NCI-H2107 treated with DMSO at 0.1 percent for 48 hours (cell line): ENCODE measurements at regions not wholly inside any gene's neighbourhood (a gene's known extent, or its start where the extent isn't known, plus 50 kb on each side); places are given as distances from the start of the nearest gene placed in this dataset.

ENCODE experiments used
- DNase-seq: peaks from one replicate; lab custom pipeline; 2025; ENCODE audit not compliant: unreplicated experiment; lab: John Stamatoyannopoulos, UW

DNA sequence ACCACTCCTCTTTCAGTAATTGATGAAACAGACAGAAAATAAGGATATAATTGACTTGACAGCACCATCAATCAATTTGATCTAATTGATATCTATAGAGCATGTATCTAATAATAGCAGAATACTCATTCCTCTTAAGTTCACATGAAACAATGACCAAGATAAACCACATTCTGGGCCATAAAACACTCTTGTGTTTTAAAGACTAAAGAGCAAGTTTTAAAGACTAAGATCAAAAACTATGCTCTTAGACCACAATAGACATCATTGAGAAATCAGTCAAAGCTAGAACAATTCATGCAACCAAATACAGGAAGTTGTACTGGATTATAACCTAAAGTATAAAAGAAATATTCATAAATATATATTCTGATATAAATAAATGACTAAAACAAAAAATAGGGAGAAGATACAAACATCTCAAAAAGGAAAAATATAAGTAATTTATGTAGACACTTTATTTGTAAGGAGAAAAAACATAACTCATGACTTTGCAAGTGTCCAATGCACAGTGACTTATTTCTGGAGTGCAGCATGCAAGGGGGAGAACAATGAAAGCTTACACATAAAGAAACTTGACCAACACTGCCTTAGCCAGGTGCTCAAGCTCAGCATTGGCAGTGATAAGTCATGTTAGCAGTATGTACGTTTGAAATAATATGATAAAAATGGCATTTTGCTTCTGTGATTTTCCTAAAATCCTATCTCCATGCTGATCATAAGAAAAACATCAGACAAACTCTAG, 312.7 kb upstream of the IGFBP3 start:
- no peak for DNase-seq

DNA sequence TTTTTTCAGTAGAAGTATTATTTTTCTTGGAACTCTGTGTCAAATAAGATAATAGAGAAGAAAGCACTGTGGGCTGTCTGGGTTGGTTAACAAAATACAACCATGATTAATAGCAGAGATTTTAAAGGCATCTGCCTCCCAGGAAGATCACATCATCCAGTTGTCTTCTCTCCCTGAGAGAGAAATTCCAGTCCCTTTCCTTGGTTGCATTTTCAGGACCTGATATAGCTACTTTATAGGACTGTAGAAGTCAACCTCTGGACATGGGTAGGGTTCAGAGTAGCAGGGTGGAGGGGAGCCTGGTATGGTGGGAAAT, 309.9 kb upstream of the IGFBP3 start:
- DNase-seq: no peak

DNA sequence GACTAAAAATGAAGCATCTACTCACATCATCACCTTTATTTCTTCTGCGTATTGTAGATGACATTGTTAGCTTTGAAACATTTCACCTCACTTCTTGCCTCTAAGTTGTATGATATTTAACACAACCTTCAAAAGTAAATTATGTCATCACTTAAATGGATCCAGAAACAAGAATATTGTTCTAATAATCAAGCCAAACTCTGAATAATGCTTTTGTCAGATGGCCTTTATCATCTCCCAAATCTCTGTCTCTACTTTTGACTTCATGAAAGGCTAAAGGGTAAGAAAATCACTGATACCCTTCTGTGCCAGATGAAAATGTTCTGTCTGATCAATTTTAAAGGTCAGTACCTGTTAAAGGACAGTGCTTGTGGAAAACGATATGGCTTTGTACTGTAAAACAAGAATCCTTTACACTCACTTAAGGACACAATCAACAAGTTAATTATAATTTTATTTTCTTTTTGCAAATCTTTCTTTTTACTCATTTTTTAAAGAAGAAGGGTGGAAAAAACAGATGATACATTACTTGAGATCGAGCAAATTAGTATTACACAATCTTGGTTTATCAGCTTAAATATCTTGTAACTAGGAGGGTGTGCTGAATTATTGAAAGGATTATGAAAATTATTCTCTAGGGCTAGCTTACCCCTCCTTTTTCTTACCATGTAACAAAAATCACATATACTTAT, 309.4 kb upstream of the IGFBP3 start:
- DNase-seq: no peak

DNA sequence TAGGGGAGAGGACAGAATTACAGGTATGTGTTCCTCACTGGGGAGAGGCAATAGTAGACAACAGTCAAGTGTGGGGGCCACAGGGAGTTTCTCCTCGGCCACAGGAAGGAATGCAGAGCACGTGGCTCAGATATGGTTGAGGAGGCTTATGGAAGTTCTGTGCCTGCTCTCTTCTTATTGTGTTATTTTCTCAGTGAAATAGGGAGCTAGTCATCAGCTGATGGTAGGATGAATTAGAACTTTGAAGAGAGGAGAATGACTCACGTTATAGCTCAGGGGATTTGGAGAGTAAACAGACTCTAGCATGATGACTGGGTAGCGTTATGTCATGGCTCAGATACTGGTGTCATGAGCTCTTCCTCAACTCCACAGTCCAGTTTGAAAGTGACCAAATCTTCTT, 308.3 kb upstream of the IGFBP3 start:
- no peak for DNase-seq

DNA sequence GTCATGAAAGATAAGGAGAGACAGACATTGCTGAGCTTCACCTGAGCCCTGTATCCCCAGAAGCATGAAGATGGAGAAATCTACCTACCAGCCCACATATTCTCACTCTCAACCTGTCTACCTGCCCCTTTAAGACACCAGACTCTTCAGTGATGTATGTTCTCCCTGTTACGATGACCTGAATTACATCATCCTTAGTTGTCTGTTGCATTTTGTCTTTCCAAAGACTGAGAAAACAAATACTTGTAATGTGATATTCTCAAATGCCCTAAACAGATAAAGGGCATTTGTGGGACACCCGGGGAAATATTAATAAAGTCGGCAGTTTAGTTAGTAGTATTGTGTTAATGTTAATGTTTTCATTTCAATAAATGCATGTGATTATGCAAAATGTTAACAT, 305.8 kb upstream of the IGFBP3 start:
- no peak for DNase-seq

DNA sequence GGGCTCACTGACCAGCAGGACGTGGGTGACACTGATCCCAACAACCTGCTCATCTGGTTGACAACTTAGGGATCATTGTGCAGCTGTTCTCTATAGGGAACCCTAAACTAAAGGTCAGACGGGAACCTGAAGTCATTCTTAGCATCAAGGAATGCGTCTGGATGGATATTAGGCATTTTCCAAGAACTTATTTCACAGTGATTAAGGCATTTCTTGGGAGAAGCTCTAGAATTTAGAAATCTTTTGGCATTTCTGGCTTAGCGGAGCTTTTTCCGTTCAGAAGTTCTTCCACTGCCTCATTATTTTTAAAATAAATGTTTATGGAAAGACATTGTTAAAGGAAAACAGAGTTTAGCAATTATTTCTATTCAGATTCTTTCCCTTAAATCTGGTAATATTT, 303.3 kb upstream of the IGFBP3 start:
- no peak for DNase-seq

DNA sequence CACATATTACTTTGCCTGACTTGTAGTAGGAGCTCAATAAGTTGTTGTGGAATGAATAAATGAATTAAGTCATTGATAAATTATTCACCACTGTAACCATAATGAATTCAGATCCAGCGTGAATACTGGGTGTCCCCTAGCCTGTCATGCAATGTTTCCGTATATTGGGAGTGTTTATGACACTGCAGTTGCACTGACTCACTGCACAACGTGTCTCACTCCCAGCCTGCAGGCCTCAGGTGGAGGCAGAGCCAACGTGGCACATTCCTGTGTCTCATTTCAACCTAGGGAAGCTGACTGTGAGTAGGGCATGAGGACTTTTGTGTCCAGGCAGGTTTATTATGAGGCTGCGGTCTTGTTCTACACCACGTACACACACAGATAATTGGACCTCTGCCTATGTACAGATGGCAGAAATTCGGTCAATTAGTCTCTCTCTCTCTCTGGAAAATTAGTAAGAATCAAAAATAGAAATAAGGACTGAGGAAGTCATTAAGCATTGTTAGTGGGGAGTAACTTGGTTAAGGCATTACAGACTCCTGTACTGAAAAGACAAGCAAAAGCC, 299.1 kb upstream of the IGFBP3 start:
- DNase-seq: no peak

DNA sequence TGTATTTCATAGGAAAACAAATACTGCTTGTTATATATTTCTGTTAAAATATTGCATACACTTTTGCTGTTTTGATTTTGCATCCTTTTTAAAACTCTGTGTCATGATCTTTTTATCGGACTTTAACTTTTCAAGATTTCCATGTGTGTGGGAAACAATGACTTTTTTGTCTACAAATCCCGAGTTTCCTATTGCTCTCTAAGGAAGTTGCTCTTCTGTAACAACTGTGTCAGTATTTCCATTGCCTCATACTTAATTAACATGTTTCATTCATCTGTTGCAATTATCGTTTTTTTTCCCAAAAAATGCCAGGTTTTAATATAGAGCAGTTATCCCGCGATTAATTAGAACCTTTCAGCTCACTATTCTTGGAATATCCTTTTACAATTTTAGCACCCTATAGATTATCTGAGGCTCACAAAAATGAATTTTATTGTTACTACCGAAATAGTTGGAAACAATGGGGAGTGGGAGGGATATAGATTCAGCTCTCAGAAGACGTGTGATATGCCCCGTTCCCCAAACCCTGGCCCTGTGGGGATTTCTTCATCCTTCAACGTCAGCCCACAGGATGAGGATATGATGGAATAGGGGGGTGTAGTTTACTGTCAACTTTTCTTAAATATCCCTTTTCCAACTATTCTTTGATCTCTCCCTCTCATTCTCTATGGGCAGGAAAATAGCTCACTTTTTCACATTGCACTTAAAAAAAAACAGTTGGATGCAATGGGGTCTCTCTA, 297.6 kb upstream of the IGFBP3 start:
- DNase-seq: no peak

DNA sequence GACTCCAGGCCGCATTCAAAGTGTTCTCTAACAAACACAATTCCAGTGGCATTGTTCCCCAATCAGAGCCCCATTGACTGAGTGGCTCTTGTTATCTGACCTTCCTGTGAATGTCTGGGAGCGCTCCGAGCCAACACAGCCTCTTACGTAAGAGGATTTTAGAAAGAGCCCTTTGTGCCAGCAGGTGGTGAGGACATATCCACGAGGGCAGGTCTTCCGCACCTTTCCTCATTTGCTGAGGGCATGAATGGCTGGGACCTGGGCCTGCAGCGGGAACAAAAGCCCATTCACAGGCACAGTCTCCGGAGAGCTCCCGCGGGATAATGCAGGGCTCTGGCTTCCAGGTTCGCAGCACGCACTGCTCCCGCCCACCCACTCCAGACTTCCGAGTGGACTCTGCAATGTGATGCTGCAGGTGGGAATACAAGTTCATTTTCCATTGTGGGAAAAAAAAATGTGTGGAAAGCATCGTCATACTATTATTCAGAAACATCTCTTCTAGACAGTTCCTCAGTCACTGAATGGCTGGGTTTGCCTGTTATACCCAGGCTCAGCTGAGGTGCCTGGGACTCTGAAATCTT, 295.0 kb upstream of the IGFBP3 start:
- peak; percentile 59 for DNase-seq

DNA sequence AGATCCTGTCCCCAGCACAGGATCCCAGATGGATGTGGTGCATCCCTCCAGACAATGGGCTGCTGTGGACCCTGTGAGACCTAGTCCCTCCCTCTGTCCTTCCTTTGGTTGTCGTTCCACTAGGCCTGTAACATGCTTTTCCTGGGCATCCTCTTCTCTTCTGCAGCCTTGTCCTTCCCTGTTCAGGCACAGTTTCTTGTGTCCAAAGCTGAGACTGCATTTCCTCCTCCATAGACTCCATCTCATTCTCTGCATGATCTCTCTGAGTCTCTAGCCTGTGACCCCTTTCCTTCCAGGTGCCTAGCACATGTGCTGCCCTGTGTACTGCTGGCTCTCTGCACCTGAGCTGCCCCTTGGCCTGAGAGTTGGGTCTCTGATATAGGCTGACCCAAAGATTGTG, 293.5 kb upstream of the IGFBP3 start:
- no peak for DNase-seq

DNA sequence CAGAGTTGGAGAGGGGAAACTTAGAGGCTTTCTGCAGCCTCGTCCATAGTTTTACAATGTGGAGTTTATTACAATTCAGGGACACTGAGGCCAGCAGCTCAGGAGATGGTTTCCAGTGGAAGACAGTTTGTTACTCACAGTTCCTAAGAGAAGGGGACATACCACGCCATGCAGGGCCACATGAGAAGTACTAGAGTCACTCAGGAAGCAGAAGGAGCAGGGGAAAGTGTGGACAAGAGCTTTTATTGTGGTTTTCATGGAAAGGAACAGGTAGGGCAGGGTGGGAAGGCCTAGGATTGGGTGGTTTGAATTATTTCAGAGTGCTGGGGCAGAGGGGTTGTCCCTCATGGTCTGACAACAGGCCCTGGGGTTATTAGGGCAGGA, 292.1 kb upstream of the IGFBP3 start:
- no peak for DNase-seq

DNA sequence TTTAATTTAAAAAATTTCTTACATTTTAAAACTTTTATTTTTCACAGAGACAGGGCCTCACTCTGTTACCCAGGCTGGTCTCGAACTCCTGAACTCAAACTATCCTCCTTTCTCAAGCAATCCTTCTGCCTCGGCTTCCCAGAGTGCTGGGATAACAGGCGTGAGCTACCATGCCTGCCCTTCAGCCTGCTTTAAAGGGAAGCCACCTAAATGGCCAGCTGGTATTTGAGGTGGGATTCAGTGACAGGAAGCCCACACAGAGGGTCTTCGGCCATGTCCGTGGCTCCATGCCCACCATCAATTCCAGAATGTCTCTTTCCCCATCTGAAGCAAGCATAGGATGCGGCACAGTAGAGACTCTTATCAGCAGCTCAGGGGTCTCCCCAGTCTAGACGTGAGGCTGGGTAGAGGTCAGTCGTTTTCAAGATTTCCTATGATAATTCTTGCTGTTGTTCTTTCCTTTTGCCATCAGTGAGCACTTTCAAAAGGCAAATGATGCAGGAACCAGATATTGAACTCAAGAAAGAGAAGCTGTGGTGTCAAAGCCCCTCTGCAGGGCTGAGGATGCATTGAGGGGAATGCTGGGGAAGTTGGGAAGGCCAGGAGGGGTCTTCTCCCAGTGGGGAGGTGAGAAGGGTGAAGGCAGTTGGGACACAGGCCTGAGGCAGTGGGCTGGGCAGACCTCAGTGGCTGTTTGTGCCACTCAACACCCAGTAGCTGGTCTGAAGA, 291.5 kb upstream of the IGFBP3 start:
- no peak for DNase-seq

DNA sequence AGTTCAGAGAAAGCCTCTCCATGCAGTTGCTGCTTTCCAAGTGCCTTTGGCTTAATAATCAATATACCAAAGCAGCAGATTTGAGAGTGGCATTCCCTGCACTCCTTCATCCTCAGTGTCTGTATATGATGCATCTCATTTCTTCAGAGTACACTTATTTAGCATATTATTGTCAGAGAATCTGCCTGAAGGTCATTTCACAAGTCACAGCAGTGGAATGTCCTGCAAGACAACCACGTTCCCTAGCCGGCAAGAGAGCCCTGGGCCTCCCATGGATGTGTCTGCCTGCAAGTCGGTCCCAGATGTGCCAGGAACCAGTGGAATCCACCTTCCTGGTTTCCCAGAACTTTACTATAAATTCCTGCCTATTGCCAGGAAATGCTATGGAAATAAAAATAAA, 289.4 kb upstream of the IGFBP3 start:
- no peak for DNase-seq

DNA sequence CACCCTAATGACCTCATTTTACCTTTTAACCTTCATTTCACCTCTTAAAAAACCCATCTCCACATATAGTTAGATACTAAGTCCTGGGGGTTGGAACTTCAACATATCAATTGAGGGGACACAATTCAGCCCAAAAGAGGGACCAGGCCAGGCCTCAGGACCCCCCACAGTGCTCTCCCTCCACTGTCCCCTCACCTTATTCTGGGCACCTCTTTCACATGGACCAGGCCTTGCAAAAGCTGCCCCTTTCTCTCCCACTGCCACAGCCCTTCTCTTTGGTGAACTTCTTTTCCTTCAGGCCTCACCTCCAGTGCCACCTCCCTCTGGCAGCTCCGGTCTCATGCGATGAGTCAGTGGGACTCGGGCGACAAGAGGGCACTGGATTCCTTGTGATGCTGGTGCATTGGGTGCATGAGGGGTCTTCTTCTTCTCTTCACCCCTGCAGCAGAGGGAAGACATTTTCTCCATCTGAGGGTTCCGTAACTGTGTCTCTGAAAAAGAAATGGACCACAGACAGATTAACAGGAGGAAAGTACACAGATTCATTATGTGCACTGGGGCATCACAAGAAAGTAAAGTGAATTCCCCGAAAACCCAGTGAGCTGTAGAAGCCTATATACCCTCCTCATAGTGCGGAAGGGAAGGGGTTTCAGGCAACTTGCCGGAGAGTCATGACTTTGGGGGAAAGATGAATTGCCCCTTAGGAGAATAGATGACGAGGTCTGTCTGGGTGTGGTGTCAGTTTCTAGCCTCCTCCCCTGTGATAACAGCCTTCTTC, 288.7 kb upstream of the IGFBP3 start:
- DNase-seq: no peak

DNA sequence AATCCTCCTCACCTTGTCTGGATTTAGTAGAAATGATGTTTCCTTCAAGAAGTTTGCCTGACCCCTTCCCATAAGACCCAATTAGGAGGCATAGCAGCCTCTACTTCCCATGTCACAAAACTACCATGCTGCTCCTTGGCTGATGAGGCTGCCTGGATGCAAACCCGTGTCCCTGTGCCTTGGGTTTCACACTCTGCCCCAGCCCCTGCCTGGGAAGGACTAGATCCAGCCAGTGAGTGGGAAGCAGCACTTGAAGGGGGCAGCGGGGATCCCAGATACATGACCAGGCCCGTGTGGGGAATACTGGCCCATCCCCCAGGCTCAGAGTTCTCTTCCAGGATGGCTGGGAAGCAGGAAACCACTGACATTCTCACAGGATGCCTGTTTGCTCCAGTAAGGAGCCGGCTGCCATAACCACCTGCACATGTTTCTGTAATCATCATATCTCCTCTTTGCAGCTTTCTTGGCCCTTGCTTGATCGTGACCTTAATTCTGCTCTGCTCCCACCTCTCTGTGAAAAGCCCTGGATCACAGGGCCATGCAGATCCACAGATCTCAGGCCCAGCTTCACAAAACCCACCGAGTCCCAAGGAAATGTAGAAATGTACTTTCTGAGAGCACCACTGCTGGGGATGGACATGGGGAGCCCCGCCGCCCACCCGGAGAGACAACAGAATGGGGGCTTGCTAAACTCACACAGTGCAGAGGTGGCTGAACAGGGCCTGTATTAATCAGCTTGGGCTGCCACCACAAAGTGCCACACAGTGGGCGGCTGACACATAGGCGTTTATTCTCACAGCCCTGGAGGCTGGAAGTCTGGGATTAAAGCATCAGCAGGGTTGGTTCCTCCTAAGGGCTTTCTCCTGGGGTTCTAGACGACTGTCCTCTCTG, 287.8 kb upstream of the IGFBP3 start:
- DNase-seq: no peak

DNA sequence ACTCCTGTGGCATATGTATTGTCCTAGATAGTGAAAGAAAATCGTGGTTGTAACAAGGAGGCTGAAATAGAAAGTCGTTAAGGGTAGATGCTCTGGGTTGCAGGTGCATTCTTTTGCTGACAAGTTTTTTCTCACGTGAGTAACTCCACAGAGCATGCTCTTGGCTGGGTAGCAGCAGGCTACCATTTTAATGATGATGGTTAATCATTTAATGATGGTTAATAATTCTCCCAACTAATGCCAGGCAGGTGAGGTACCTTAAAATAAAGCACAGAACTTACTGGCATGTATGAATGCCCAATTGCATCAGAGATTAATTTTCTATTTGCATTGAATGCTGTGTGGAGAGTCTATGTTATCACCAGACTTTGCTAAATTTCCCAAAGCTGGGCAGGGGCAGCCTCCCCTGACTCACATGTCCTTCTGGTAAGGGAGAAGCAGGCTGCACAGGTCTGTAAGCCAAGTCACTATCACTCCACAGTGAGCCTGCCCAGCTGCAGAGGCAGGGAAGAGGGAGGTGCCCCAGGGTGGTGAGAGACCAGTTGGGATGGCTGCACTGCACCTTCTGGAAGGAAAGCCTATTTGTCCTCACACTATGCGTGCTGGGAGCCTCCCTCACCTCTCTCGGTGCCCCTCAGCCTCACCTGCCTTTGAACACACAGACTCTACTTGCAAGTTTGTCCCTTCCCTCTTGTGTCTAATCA, 287.0 kb upstream of the IGFBP3 start:
- no peak for DNase-seq

DNA sequence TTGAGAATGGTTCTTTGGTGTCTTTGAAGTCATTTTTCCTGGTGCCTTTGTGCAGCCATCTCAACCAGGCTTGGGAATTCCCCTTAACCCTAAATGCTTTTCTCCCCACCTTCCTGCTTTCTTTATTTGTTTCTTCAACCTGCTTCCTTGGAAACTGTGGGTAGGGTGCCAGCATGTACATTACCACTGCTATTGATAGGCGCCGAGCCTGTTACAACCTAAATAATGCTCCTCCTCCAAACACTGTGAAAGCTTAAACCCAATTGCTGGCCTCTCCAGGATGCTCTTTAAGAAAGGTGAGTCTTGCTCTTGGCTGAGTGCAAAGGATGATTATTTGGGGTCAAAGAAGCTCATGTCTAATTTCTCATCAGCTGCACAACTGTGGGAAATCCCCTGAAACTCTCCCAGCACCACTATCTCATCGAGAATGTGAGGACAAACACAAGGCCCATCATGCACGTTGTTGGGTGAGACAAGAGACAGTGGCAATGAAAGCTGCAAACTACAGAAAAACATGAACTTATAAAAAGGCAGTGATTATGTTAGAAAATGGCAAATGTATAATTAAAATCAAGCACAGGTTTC, 285.5 kb upstream of the IGFBP3 start:
- no peak for DNase-seq

DNA sequence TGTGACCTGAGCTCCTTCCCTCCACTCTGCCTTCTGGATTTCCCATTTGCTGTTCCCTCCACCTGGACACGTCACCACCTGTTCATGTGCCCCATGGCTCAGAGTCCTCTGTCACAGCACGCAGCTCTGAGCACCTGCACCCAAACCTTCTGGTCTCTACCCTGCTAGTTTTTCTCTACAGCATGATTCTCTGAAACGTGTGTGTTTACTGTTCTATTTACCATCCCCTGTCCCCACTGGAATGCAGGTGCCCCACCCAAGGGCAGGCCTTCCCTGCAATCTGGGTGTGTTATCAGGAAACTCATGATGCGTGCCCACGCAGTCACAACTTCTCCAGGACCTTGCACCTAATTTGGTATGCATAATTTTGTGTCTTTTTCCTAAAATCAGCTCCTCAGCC, 284.4 kb upstream of the IGFBP3 start:
- DNase-seq: no peak
